ENCODE measurements at regions not wholly inside any gene's neighbourhood (a gene's known extent, or its start where the extent isn't known, plus 50 kb on each side); places are given as distances from the start of the nearest gene placed in this dataset.
A peak's percentile ranks its signal among the peaks of the same experiment; 100 is the strongest.

GRCh38 chr7:106196460-106197021 lies 84.4 kb upstream of the SYPL1 start:
- DNase-seq, result no peak

- DNase-seq, result no peak
Observed at GRCh38 chr7:106193661-106194060, 81.5 kb upstream of the SYPL1 start.

- DNase-seq, result no peak
Observed at GRCh38 chr7:106190589-106191330, 78.6 kb upstream of the SYPL1 start.

- no peak for DNase-seq
Observed at GRCh38 chr7:106187613-106188350, 75.7 kb upstream of the SYPL1 start.

GRCh38 chr7:106185719-106186118 lies 73.6 kb upstream of the SYPL1 start:
- no peak for DNase-seq

GRCh38 chr7:106183952-106184351 lies 71.8 kb upstream of the SYPL1 start:
- peak in 1 of 2 experiments; percentile 11 for DNase-seq

- no peak for DNase-seq
Observed at GRCh38 chr7:106182904-106183303, 70.8 kb upstream of the SYPL1 start.

GRCh38 chr7:106181658-106182265 lies 69.7 kb upstream of the SYPL1 start:
- no peak for DNase-seq

- DNase-seq, result no peak
Observed at GRCh38 chr7:106180721-106181120, 68.6 kb upstream of the SYPL1 start.

GRCh38 chr7:106179256-106179655 lies 67.1 kb upstream of the SYPL1 start:
- no peak for DNase-seq

- no peak for DNase-seq
Observed at GRCh38 chr7:106178593-106179134, 66.6 kb upstream of the SYPL1 start.

GRCh38 chr7:106177738-106178592 lies 65.9 kb upstream of the SYPL1 start:
- DNase-seq, result no peak

- no peak for DNase-seq
Observed at GRCh38 chr7:106177300-106177690, 65.2 kb upstream of the SYPL1 start.

- DNase-seq, result peak; percentile 37 to 44
Observed at GRCh38 chr7:106176414-106177299, 64.5 kb upstream of the SYPL1 start.

- DNase-seq, result no peak
Observed at GRCh38 chr7:106175507-106175906, 63.4 kb upstream of the SYPL1 start.

- DNase-seq, result no peak
Observed at GRCh38 chr7:106170651-106171050, 58.5 kb upstream of the SYPL1 start.

GRCh38 chr7:106169821-106170610 lies 57.9 kb upstream of the SYPL1 start:
- no peak for DNase-seq

GRCh38 chr7:106167439-106168136 lies 55.5 kb upstream of the SYPL1 start:
- peak; percentile 71 to 73 for DNase-seq

GRCh38 chr7:106166651-106167342 lies 54.7 kb upstream of the SYPL1 start:
- DNase-seq, result peak; percentile 35 to 63

Measured in AML-193 (cell line).